GM18507 (cell line): ENCODE measurements at regions not wholly inside any gene's neighbourhood (a gene's known extent, or its start where the extent isn't known, plus 50 kb on each side); places are given as distances from the start of the nearest gene placed in this dataset.

Experiments
- DNase-seq: peaks from one replicate; pipeline ENCODE4 v3.0.0; 2011; ENCODE audit warnings: low read depth; ENCODE audit not compliant: insufficient read length; ENCODE audit errors: extremely low spot score
- FAIRE-seq: peaks from 2 replicates; lab custom pipeline; 2011; peaks lifted over from hg19 to GRCh38; lab: Jason Lieb, UNC

DNA sequence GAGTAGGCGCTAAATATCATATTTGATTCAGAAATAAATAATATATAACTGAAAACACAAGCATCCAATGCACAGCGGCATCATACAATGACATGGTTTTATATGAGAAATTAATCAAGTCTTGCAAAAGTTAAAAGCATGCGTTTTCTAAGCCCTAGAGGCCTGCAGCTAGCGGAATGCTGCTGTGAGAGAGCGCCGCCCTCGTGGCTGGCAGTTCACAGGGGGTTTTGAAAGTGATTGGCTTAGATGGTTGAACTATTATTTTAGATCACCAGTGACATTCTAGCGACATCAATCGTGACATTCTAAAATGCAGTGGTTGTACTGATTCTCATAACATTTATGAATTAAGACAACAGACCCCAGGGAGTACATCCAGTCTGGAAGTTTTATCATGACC, 235.2 kb upstream of the MGMT start:
- FAIRE-seq = no peak
- no peak for DNase-seq

DNA sequence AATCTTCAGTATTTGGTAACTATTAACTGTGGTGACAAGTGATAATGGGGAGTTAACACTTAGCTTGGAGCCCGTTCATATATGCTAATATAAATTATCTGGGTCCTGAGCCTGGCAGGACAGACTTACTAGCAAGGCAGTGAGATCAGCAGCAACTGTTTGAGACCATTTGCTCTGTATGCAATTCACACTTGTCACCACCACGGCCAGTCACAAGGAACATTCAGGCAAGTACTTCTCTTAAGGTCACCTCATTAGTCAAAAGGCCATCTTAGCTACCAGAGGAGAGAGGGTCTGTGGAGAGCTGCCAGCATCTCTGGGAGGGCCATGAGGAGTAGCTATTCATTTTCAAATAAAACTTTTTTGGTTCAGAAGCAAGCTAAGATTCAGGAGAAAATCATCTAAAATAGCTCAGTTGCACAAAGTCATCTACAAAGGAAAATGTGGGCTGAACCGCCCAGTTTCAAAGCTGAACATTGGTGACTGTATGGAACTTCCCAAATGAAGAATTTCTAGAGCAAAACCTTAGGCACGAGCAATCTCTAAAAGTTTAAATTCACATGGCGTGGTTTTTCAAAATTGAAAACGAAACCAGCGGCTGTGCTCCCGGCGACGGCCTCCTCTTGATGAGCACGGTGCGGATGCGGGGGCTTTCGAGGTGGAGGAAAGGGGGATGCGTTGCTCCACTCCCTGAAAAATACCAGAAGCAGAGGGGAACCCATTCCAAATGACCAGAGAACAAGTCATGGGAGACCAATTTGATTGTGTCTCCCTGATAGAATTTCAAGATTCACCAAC, 233.5 kb upstream of the MGMT start:
- DNase-seq (no peak), FAIRE-seq (no peak)

DNA sequence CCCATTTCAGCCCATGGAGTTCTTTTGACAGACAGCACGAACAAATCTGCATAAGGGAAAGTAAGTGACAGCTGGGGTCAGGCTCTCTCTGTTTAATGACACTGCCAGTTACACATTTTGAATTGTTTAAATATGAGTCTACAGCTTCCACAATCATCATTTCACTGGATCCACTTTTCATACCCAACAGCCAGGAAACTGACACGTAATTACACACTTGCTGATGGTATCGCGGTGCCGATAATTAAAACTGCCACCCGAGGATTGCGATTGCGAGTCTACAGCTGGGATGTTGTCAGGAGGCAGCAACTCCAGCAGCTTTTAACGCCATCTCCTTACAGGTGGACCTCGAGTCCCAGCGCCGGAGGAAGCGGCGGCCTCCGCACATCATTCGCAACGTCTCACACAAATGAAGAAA, 230.8 kb upstream of the MGMT start:
- DNase-seq (no peak), FAIRE-seq (no peak)

DNA sequence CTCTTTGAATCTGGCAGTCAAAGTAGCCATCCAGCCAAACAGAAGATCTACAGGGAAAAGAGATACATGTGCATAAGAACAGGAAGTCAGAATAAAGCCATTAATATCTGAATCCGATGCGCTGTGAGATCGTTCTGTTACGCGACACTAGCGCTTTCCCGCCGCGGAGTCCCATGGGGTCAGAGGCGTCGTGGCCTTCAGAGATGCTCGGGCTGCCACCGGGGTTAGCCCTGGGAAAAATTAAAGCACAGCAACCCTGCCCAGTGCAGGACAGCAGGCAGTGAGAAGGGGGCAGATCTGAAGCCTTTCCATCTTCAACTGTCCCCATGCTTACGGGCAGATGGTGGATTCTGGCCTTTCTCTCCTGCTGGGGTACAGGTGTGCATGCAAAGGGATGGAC, 225.6 kb upstream of the MGMT start:
- FAIRE-seq (no peak), DNase-seq (no peak)

DNA sequence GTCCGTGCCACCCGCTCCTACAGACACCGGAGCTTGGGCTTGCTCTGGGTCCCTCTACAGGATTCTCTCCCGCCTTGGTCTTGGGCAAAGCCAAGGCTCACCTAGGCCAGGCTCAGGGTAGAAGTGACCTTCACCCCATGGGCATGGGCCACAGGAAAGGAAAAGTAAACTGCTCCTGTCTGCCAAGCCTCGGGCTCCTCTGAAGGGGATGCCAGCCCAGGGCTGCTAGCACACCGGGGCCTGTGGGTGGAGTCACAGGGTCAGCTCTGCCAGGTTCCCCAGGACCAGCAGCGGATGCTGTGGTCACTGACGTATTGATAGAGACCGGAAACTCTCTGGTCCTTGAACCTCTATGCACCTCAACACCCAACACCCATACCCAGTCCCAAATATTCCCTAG, 222.7 kb upstream of the MGMT start:
- FAIRE-seq (no peak), DNase-seq (no peak)

DNA sequence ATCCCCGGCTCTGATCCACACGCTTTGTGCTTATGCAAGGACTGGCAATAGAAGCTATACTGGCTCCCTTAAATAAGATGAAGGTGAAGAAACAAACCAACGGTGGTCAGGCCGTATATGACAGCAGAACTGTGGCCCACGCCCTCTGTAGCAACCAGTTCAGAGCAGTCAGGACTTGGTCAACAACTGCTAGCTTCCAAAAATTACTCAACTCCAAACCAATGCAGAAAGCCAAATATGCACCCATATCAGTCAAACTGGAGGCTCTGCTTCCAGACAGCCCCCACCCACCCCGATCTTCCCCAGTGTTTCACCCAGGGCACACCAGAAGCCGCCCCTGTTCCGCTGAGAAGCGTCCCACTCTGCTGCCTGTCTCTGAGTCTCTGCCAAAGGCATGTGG, 222.3 kb upstream of the MGMT start:
- FAIRE-seq (no peak), DNase-seq (no peak)

DNA sequence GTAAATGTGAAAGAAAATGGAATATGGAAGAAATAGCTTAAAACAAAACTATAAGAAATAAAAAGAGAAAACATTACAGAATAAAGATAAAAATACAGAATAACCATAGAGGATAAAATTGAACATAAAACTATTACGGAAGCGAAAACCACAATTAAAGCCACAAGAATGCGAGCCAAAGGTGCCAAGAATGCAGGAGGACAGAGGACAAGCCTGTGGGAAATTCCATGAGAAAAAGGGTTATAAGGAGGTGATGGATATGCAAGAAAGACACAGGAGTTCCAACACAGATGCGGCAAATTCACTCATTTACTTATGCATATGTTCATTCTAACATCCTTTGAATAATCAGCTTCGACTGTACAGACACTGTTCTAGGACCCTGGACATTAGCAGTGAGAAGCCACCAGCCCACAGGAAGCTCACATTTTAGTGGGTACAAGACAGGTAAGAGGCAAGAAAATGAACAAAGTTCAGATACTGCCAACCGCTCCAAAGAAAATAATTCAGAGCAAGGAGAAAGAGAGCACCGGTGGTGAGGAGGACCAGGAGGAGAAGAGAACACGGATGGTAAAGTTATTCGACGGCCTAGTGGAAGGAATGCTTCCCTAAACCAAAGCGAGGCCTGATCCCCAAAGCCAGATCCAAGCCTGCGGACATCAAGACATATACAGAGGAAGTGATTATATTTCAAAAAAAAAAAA, 213.7 kb upstream of the MGMT start:
- no peak for DNase-seq
- no peak for FAIRE-seq

DNA sequence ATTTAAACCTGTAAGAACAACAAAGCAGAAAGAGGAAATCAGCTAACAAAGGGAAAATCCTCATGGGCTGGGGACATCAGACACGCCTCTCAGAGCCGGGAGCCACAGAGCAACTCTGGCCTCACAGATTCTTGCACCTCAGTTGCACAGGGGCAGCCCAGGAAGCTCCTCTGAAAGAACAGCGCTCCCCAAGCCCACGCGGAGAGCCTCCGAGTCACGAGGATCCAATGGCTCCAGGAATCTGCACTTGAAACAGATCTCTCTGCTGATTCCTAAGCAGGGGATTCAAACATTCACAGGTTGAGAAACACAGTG, 213.2 kb upstream of the MGMT start:
- DNase-seq (no peak), FAIRE-seq (no peak)

DNA sequence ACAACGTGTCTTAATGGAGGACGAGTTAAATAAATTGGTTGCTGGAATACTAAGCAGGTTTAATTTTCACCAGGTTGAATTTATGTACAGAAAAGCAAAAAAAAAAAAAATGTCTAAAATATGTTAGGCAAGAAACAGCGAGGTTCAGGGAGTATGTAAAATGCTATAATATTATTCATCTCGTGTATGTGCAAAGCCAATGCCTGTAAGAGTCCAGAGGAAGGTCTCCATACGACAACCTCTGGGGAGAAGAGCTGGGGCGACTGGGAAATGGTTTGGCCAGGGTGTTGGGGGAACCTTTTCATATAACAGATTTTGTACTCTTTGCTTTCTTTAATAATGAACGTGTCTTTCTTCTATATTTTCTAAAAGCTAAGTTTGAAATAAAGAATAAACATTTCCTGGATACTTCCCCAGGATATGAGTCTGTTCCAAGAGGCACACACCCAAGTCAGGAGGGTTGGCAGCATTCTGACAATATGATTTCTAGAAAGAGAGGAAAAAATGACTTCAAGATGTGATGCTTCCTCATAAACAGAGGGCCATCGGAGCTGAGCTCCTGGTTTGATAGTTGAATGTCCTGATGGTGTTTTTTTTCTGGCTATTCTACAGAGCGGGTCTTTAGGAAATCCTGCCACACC, 208.6 kb upstream of the MGMT start:
- DNase-seq = no peak

DNA sequence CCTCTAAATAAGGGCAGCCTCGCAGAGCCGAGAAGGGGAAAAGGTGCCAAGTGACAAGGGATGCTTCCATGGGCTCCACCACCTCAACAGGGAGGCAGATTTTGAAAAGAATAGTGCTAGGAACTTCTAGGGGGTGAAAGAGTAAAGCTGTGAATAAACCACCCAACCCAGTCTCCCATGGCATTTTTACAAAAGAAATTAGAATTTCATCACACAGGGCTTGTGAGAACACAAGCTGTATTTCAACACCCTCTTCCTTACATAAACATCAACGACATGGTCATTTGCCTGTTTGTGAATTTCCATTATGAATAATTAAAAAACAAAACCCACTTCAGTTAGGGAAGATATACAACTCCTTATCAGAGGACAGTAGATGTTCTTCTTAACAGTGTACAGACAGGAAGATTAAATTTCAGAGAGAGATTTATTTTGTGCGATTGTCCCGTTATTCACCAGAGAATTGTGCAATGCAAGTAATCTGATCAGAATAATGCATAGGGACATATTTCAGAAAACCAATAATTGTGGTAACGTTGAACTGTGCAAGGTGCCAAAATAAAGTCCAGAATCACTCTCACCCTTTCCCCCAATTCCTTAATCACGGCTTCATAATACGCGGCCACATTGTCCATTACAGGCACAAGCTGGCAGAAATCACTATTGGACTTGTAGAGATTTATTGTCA, 207.8 kb upstream of the MGMT start:
- DNase-seq (no peak), FAIRE-seq (no peak)

More for the DNA sequence above, 208.6 kb upstream of the MGMT start:
- FAIRE-seq = no peak

DNA sequence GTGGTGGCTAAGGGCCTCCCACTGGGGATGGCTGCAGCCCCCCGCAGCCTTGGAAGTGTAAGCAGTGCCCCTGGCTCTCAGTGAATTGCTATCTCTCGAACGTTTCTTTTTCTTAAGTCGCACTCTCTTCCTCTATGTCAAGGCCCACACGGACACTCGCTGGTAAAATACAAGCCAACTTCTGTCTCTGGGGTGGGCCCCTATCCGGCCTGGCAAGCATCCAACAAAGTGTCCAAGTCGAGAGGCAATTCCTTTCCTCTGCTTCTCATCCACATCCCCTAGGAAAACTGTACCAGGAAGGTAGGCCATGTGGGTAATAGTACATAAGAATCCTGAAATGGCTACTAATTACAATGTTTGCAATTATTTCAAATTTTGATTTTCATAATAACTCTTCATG, 194.9 kb upstream of the MGMT start:
- FAIRE-seq (no peak), DNase-seq (no peak)

DNA sequence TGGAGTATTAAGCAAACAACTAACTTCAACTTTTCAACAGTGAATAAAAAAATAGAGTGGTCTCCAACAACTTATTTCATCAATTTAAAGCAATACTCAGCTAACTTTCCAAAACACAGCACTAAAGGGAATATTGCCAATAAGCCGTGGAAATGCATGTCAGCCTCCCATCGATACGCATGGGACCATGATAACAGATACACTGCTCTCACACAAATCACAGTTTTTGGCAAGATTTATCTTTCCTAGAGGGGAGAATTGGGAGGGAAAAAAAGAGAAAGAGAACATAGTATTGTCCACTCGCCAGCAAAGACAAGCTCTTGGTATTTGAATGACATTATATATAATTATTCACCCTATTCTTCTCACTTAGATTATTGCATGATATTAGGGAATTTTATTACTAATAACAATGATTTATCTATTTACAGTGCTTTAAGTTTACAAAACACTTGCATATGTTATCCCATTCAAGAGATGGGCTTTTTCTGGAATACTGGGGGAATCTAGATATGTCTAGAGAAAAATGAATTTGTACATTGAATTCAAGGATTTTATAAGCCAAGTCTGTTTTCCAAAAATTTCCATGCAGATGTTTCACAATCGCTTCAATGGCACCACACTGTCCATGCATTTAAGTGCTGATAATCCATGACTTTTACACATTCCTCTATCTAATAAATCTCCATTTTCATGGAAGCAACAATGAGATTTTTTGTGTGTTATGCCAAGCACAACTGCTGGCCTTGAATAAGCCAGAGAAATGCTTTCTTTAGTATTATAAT, 194.0 kb upstream of the MGMT start:
- FAIRE-seq = no peak
- no peak for DNase-seq

DNA sequence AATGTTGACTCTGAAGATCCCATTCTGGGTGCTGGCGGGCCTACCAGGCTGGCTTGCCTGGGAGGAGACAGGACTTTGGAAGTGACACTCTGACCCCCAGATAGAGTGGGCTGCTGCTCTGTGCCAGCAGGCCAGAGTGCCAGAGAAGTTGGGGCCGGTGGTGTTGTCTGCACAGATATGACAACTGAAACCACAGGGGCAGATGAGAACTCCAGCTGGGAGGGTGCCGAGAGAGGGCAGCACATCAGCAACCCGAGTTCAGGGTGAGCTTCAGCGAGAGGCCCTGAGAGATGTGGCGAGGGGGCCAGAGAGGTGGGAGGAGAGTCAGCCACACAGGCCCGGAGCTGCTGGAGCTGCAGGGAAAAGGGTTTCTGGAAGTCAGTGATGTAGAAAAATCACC, 193.2 kb upstream of the MGMT start:
- no peak for DNase-seq
- FAIRE-seq = no peak

DNA sequence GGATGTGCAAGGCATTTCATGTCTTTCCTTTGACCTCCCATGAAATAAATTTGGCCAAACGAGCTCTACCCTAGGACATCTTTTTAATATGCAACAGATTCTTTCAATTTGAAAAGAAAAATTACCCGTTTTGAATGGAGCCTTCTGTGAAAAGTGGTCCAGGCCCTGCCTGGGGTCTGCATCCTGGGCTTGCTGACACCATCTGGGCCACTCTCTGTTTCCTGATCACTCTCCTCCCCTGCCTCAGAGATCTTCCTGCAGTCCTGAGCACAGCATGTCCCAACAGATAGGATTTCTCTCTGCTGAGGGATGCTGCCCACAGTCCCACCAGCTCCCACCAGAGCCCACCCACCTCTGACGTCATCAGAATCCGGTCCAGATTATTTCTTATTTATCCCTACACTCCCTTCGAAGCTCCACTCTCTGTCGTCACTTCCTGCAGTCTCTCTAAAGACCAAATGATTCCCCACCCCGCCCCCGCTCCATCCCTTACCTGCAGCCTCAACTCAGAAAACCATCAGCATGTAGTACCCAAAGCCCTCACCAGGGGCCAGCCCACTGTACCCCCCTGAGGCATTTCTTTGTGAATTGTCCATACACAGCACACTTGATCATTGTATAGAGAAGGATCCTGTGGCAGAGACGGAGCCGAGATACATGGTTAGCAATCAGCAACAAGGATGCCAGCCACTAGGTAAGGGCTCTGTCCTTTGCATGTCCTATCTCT, 192.1 kb upstream of the MGMT start:
- FAIRE-seq (no peak), DNase-seq (no peak)

DNA sequence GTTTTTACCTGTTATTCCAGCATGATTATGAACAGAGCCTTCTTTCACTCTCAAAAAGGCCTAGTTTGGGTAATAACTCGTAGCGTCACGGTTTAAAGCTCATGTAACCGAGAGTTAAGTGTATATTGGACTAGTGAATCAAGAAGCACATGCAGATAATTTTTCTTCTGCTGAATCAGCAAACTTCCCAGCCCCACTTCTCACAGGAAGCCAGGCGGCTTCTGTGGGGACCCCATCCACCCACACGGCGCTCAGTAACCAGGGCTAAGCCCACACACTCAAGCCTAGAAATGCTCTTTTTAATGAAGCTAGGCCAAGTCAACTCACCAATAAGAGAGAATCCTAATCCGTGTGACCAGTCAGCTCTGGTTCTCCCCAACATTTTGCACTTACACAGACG, 191.2 kb upstream of the MGMT start:
- FAIRE-seq = no peak
- no peak for DNase-seq

DNA sequence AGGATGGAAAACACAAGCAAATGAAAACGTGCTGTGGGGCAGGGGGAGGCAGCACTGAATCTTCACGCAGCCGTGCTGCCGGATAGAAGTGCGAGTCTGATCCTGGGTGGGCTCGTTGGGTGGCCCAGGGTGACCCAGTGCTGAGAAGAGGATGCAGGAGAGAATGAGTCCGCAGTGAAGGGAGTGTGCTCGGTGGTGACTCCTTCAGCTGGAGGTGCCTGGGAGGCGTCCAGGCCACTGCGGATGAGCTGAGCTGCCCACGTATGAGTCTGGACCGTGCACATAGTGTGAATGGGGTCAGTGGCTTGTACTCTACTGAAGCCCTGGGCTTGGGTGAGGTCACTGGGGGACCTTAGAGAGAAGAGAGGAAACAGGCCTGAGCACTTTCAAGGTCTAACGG, 190.0 kb upstream of the MGMT start:
- FAIRE-seq (no peak), DNase-seq (no peak)

DNA sequence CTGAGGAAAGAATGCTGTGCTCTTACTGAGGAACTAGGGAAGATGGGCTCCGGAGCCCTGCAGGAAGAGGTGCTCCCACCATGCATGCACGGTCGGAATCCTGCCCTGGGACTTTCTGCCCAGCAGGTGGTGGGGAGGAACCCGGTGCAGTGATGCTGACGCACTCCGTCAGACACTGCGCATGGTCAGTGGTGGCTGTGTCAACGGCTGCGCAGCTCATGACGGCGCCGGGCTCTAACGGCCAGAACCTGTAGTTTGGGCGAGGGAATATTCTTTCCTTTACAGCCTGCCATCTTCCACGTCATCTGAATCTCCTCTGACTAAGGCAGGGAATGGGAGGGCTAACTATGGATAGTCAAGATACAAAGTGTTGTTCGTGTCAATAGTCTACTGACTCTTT, 189.2 kb upstream of the MGMT start:
- DNase-seq (no peak), FAIRE-seq (no peak)

DNA sequence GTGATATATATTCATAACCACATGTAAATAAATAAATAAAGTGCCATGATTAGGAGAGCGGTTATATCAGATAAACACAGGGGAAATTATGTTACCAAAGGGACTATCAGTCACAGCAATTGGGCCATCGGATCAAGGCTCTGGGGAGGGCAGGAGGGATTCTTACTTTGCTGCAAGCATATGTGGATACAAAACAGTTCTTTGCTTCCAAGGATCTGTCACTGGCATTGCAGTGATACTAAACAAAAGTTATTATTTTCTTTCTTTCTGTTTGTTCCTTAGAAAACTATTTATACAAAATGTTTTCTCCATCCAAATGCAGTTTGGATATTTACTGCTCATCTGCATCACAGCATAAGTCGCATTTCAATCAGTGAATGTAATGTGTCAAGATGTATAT, 188.4 kb upstream of the MGMT start:
- no peak for DNase-seq
- no peak for FAIRE-seq
